B cell (primary cell): ENCODE measurements at regions not wholly inside any gene's neighbourhood (a gene's known extent, or its start where the extent isn't known, plus 50 kb on each side); places are given as distances from the start of the nearest gene placed in this dataset.

Experiments
- ATAC-seq: fragments of 200-7000 bp; cut with Tn5 transposase; one replicate; pipeline ENCODE4 v1.10.0; 2021; ENCODE audit warnings: low read depth, mild to moderate bottlenecking, moderate number of reproducible peaks, moderate library complexity
- CTCF ChIA-PET: fragments of 350-600 bp; sonication (Branson Sonifier 250); formaldehyde crosslinking; loops from one replicate; lab custom pipeline; 2021; ENCODE audit warnings: antibody characterized with exemption, inconsistent platforms; lab: Charles Lee
- POLR2A ChIA-PET: fragments of 350-600 bp; sonication (Branson Sonifier 250); formaldehyde crosslinking; loops from one replicate; lab custom pipeline; 2021; ENCODE audit warnings: antibody characterized with exemption; lab: Charles Lee
- DNase-seq: peaks from one replicate; pipeline ENCODE4 v3.0.0; 2013
- H2AFZ ChIP-seq: 2 replicates; pipeline ENCODE4 v1.6.1; 2012; ENCODE audit warnings: mild to moderate bottlenecking, low read depth, low read length; ENCODE audit not compliant: insufficient read depth, poor library complexity, severe bottlenecking
- H3K27ac ChIP-seq, 2 donors: 1 replicate in 1 of 2; 2 replicates in 1 of 2; pipeline ENCODE4 v1.5.1; 2012 to 2013; ENCODE audit warnings: low read length in 2 of 2, mild to moderate bottlenecking in 2 of 2, moderate library complexity in 1 of 2
- H3K27me3 ChIP-seq, 4 experiments: fragments of 200-600 bp in 1 of 4; sonication (generic) in 1 of 4; replicated peaks in 1 of 4; 1 replicate in 2 of 4; 2 replicates in 2 of 4; pipeline versions ENCODE4 v1.6.1 to v1.7.0; 2013 to 2016; ENCODE audit warnings: low read length in 3 of 4, mild to moderate bottlenecking in 2 of 4, mixed read lengths in 1 of 4, moderate library complexity in 1 of 4; ENCODE audit not compliant: insufficient read depth in 4 of 4, control insufficient read depth in 3 of 4; ENCODE audit errors: control extremely low read depth in 1 of 4
- H3K36me3 ChIP-seq, 2 experiments: replicated peaks in 1 of 2; 1 replicate in 1 of 2; 2 replicates in 1 of 2; pipeline versions ENCODE4 v1.6.1 to v1.7.1; 2013; ENCODE audit warnings: low read length in 1 of 2; ENCODE audit not compliant: insufficient read depth in 2 of 2, control insufficient read depth in 1 of 2; ENCODE audit errors: control extremely low read depth in 1 of 2, extremely low read depth in 1 of 2
- H3K4me1 ChIP-seq, 2 donors: fragments of 200-600 bp in 1 of 2; sonication (generic) in 1 of 2; 1 replicate in 1 of 2; 2 replicates in 1 of 2; pipeline versions ENCODE4 v1.5.1 to v1.6.1; 2013 to 2017; ENCODE audit warnings: low read length in 2 of 2; ENCODE audit not compliant: control insufficient read depth in 2 of 2, insufficient read depth in 2 of 2
- H3K4me2 ChIP-seq: replicated peaks from 2 replicates; pipeline ENCODE3; 2012; ENCODE audit warnings: mild to moderate bottlenecking, low read depth, low read length; ENCODE audit not compliant: poor library complexity, severe bottlenecking
- H3K4me3 ChIP-seq, 5 experiments: fragments of 200-600 bp in 1 of 5; sonication (generic) in 1 of 5; 1 replicate in 3 of 5; 2 replicates in 2 of 5; pipeline versions ENCODE4 v1.5.1 to v1.7.0; 2011 to 2016; ENCODE audit warnings: low read length in 4 of 5, mild to moderate bottlenecking in 4 of 5, low read depth in 2 of 5, control low read depth in 1 of 5, moderate library complexity in 1 of 5; ENCODE audit not compliant: insufficient read depth in 1 of 5; ENCODE audit errors: control extremely low read depth in 1 of 5, extremely low read depth in 1 of 5
- H3K79me2 ChIP-seq: fragments of 200-600 bp; sonication (generic); one replicate; pipeline ENCODE4 v1.6.0; 2016; ENCODE audit warnings: low read length; ENCODE audit not compliant: control insufficient read depth, insufficient read depth
- H3K9ac ChIP-seq: fragments of 200-600 bp; sonication (generic); 2 replicates; pipeline ENCODE4 v1.6.1; 2017; ENCODE audit warnings: mild to moderate bottlenecking, low read length, moderate library complexity
- H3K9me3 ChIP-seq, 3 donors: one replicate each; pipeline versions ENCODE4 v1.6.1 to v1.7.1; 2013; ENCODE audit warnings: low read length in 2 of 3; ENCODE audit not compliant: control insufficient read depth in 2 of 3, insufficient read depth in 1 of 3; ENCODE audit errors: control extremely low read depth in 1 of 3
- H4K20me1 ChIP-seq: 2 replicates; pipeline ENCODE4 v1.6.0; 2012; ENCODE audit warnings: mild to moderate bottlenecking, low read length; ENCODE audit not compliant: insufficient read depth, control insufficient read depth, poor library complexity, severe bottlenecking
- H3K27ac Mint-ChIP-seq: one replicate; pipeline ENCODE4 v1.8.0; 2021; ENCODE audit warnings: mixed read lengths
- H3K27me3 Mint-ChIP-seq: one replicate; pipeline ENCODE4 v1.8.0; 2021; ENCODE audit warnings: mixed read lengths
- H3K4me1 Mint-ChIP-seq: one replicate; pipeline ENCODE4 v1.8.0; 2021; ENCODE audit warnings: mixed read lengths
- H3K4me3 Mint-ChIP-seq: one replicate; pipeline ENCODE4 v1.8.0; 2021; ENCODE audit warnings: mixed read lengths
- H3K9me3 Mint-ChIP-seq: one replicate; pipeline ENCODE4 v1.8.0; 2022; ENCODE audit warnings: mixed read lengths; ENCODE audit not compliant: insufficient read depth
- CTCF ChIP-seq: fragments of 200-600 bp; IDR thresholded peaks from one replicate; pipeline ENCODE4 v1.8.0; 2022; ENCODE audit warnings: antibody characterized with exemption, mild to moderate bottlenecking
- EZH2 ChIP-seq: IDR thresholded peaks from 2 replicates; pipeline ENCODE4 v1.6.1; 2012; ENCODE audit warnings: borderline replicate concordance, low read depth, mild to moderate bottlenecking, moderate library complexity, low read length; ENCODE audit not compliant: insufficient read depth, poor library complexity, severe bottlenecking
- WGBS: methylation state at CpG from one replicate; pipeline ENCODE4 v1.1.5; 2013; ENCODE audit warnings: missing lambda C conversion rate; ENCODE audit not compliant: insufficient coverage; 5-methylcytosine and 5-hydroxymethylcytosine counted together
- intact Hi-C: fragments of 100-400 bp; cut with micrococcal nuclease; formaldehyde crosslinking; loops from one replicate; pipeline ENCODE4 v1.10.0; 2022

GRCh38 chr4:138680256-138680655 is 335.3 kb upstream of the NOCT start:
- H2AFZ ChIP-seq, result no peak overlapping the region
- POLR2A ChIA-PET, result no interaction called here
- WGBS, result no CpG with 5 or more reads among the region's 3 CpGs
- no peaks in the 10 kb centered on the region for H3K9me3 Mint-ChIP-seq
- H3K27ac Mint-ChIP-seq, result no peak overlapping the region
- no peaks in the 10 kb centered on the region for H3K79me2 ChIP-seq
- ATAC-seq, result no peak
- no peak for TF ChIP-seq EZH2
- H3K4me2 ChIP-seq, result no peak overlapping the region
- no peak for DNase-seq
- H3K9ac ChIP-seq, result no peak overlapping the region
- H3K36me3 ChIP-seq, result no peaks in the 10 kb centered on the region
- H3K4me1 ChIP-seq, result no peaks in the 10 kb centered on the region
- H4K20me1 ChIP-seq, result no peaks in the 10 kb centered on the region
- no peak overlapping the region for H3K4me3 Mint-ChIP-seq
- intact Hi-C loops, result no loop called here
- no peak overlapping the region for H3K4me3 ChIP-seq
- H3K4me1 Mint-ChIP-seq, result no peaks in the 10 kb centered on the region
- CTCF ChIA-PET, result interaction anchor here (0.6 to 3.0 kb wide), 16 partner anchors 8 to 874 kb away, joined by 3 to 25 read pairs (median 6); no protein-coding TSS in a partner anchor
- peaks cover 12% of the 10 kb centered on the region for H3K27me3 Mint-ChIP-seq
- no peaks in the 10 kb centered on the region for H3K9me3 ChIP-seq
- H3K27me3 ChIP-seq, result peaks cover 0 to 6% (median 2%) of the 10 kb centered on the region in 4 experiments
- no peak overlapping the region for H3K27ac ChIP-seq

- ChIA-PET POLR2A (no interaction called here), CTCF (interaction anchor here (1.2 to 3.0 kb wide), 4 partner anchors 9 to 37 kb away, joined by 3 to 15 read pairs (median 8); no protein-coding TSS in a partner anchor)
- Histone ChIP-seq H3K27me3 (peaks cover 0 to 6% (median 2%) of the 10 kb centered on the region in 4 experiments), H3K4me1 (no peaks in the 10 kb centered on the region), H3K79me2 (no peaks in the 10 kb centered on the region), H3K4me3 (no peak overlapping the region), H3K36me3 (no peaks in the 10 kb centered on the region), H3K9me3 (no peaks in the 10 kb centered on the region), H2AFZ (no peak overlapping the region), H4K20me1 (no peaks in the 10 kb centered on the region), H3K4me2 (no peak overlapping the region), H3K9ac (no peak overlapping the region), H3K27ac (no peak overlapping the region)
- peaks cover 11% of the 10 kb centered on the region for H3K27me3 Mint-ChIP-seq
- ATAC-seq, result no peak
- intact Hi-C loops, result no loop called here
- H3K27ac Mint-ChIP-seq, result no peak overlapping the region
- TF ChIP-seq CTCF, result no peak
- no peak for TF ChIP-seq EZH2
- WGBS, result 100% methylated on average over 5 of the region's 10 CpGs
- DNase-seq, result no peak
- no peaks in the 10 kb centered on the region for H3K4me1 Mint-ChIP-seq
- H3K4me3 Mint-ChIP-seq, result no peak overlapping the region
- H3K9me3 Mint-ChIP-seq, result no peaks in the 10 kb centered on the region
These were observed 336.4 kb upstream of the NOCT start for GRCh38 chr4:138678985-138679746.
